HG03558 (cell line): ENCODE measurements at regions not wholly inside any gene's neighbourhood (a gene's known extent, or its start where the extent isn't known, plus 50 kb on each side); places are given as distances from the start of the nearest gene placed in this dataset.
"Not testable (repeated sequence)": the region's sequence is repeated elsewhere in the genome, so short reads cannot be mapped to it uniquely, and the experiment has no call there.

Experiments
- ATAC-seq: cut with Tn5 transposase; IDR thresholded peaks from one replicate; pipeline ENCODE4 v1.9.1; 2021; ENCODE audit warnings: moderate number of reproducible peaks; ENCODE audit not compliant: unreplicated experiment; ENCODE audit errors: extremely low read depth

DNA sequence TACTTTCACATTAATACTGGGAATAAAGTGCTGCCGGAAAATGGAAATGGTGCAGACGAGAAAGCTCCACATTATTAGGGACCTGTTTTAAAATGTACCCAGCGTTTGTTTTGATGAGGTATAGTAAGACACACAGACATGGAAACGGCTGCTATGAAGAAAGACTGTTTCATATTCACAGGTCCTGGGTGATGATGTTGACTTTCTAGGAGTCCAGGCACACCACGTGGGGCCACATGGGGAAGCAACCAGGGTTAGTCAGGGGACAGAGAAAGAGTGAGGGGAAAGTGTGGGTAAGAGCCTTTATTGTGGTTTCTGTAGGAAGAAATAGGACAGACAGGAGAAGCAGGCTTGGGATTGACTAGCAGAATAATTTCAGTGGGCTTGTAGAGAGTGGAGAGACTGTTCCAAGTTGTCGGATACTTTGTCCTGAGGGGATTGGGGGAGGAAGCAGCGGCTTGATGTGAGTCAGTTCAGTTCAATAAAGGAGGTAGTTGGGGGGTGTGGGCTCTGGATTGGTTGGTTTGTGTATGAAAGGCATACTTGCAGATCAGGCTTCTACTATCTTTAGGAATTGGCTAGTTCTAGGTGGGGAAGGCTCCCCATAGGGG is 112.0 kb upstream of the MCHR2 start:
- ATAC-seq, result no peak

GRCh38 chr6:100105138-100105537 is 111.1 kb upstream of the MCHR2 start:
- peak; percentile 48 for ATAC-seq

DNA sequence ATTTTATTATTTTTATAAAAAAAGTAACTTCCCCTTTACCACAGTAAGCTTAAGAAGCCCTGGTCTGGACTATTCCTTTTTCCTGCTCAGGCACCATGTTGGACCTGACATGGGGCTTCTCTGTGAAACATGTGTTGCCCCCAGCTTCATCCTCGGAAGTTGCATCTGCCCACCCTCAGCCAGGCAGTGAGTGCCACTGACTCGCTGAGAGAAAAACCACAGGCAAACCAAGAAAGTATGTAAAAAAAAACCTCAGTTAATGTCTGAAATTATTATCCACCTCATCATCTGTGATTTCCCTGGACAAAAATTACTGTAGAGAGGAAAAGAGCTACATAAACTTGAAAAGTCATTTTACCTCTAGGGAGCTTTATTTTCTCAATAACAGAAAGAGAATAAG is 109.9 kb upstream of the MCHR2 start:
- ATAC-seq, result no peak

DNA sequence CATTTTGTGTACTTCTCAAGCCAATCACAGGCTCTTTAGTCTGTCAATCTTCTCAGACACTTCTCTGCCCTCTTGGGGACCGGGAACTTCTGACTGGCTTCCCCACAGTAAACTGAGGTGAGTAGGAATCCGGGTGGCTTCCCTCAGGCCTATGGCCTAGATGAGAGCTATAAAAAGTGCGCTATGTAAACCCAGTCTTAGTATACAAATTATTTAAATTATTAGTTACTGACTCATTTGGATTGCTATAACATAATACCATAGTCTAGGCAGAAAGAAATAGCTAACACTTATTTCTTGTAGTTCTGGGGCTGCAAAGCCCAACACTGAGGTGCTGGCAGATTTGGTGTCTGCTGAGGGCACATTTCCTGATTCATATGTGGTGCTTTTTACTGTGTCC is 109.2 kb upstream of the MCHR2 start:
- ATAC-seq, result no peak

DNA sequence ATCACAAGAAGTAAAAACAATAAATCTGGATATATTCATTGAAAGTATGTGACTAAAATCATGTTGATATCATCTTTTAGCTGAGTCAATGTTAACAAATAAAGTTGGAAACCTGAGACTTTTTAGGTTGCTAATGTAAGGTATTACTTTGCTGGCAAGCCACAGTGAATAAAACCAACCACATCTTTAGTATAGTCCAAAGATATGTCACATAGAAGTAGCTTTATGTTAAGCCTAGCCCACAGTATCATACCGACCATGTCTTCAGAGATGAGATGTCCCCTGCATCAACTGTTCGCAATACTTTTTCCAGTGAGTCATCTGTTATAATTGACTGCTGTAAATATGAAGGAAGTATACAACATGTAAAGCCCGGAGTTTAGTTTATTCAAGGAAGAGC is 107.6 kb upstream of the MCHR2 start:
- no peak for ATAC-seq

GRCh38 chr6:100100776-100101175 is 106.8 kb upstream of the MCHR2 start:
- no peak for ATAC-seq

DNA sequence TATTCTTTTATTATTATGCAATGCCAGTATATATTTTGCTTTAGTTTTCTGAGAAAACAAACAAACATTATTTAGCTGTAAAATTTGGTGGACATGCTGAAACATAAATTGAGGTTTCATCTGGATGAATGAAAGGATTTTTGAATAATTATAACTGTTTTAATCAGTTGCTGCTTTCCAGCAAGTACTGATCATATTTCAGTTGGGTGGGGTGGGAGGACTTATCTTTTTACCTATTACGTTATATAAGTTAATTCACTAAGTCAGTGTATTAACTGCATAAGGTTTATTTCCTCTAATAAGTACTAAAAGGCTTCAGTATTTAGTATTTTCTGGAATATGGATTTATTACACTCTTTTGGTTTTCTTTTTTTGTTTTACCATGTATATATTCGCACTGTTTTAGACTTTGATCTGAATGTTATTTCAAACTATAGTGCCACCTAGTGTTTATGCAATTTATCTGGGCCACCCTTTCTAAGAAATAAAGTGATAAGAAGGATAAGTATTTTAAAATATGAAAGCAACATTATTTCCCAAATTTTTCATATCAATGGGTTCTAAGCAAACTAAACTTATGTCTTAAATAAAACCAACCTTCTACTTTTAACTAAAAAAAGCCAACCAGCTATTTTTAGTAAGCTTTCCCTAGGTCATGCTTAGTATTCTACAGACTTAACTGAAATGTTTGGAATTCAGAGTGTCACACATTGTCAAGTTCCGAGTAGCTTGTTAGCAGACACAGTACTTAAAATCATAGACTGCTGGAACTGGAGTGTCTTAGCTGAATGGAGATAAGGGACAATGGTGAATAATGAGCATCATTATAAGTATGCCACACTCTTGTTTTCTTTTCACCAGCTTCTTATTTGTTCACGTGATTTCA is 105.4 kb upstream of the MCHR2 start:
- no peak for ATAC-seq

GRCh38 chr6:100096936-100097335 is 102.9 kb upstream of the MCHR2 start:
- no peak for ATAC-seq

DNA sequence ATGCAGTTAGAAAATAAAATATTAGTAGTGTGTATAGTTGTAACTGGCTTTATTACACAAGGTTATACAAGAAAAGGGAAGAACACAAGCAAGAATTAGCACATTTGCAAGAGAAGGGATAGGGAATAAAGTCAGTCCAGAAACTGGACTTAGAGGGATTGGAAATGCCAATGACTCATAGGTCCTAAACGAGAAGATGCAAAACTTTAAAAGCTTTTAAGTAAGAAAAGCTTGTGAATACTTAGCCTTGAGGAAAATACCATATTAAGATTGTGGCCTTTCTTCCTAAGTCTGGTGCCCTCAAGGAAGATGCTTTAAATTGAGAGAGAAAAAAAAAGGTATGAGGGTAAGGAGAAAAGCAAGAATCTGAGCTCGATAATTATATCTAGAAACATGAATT is 102.3 kb upstream of the MCHR2 start:
- no peak for ATAC-seq

- ATAC-seq, result no peak
Observed at GRCh38 chr6:100093405-100093804, 99.4 kb upstream of the MCHR2 start.

DNA sequence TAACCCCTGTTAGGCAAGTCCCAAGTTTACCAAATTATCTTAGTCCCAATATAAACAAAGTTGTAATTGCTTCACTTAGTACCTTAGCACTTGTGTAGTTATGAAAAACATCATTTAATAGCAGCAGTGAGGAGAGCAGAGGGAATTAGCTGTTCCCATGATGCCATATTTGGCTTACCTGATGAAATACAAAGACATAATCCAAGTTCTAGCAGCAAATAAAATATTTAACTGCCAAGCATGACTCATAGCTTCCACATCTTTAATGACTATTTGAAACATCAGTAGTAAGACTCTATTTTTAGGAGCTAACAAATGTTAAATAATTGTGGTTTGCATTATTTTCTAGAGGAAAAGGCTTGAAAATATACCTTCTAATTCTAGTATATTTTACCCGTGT is 94.0 kb upstream of the MCHR2 start:
- no peak for ATAC-seq

DNA sequence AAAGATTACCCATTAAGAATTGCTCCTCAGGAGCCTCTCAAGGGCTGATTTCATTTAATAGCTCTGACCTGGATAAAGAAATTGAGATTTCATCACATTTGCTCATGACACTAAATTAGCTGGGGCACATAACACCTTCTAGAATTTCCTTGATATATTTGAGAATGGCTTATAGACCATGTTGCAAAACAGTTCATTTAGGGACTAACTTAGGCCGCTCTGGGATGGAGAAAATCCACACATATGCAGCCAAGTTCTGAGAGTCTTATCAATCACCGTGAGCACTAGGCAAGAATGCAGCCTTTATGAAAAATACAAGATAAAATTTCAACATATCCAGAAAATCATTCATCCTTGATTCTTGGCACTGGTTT is 91.0 kb upstream of the MCHR2 start:
- no peak for ATAC-seq

GRCh38 chr6:100084316-100084990 is 90.4 kb upstream of the MCHR2 start:
- ATAC-seq, result no peak

DNA sequence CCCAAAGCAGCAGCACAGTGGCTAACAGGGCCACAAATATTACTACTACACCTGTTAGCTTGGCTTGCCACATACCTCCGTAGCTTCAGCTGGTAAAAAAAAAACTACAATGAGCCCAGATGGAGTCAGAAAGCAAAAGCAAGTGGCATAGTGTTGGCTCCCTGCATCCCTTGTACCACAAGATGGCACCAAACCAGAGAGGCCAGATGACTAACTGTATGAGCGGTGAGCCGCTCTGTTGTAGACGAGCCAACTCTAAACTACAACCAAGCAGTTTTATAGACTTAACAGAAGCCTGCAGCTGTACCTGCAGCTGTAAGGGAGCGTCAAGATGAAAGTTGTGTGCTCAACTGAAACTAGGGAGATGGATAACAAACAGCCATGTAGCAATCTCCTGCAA is 84.5 kb upstream of the MCHR2 start:
- no peak for ATAC-seq

- ATAC-seq, result no peak
Observed at GRCh38 chr6:100065348-100065747, 71.3 kb upstream of the MCHR2 start.

GRCh38 chr6:100062621-100063020 is 68.6 kb upstream of the MCHR2 start:
- no peak for ATAC-seq

DNA sequence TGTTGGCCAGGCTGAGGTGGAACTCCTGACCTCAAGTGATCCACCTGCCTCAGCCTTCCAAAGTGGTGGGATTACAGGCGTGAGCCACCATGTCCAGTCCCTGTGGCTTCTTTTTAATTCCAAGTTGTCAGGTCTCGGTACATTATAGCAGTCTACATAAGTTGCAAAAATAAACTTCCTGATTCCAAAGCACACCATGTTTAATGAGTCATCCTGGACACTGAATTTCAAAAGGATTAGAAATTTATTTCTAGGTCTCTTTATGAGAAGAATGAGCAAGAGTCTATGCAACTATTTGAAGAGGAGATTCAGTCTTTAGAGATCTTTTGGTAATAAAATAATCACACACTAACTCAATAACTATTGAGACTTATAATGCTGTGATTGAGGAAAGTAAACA is 63.9 kb upstream of the MCHR2 start:
- ATAC-seq, result no peak

GRCh38 chr6:100050550-100050949 is 56.5 kb upstream of the MCHR2 start:
- no peak for ATAC-seq

DNA sequence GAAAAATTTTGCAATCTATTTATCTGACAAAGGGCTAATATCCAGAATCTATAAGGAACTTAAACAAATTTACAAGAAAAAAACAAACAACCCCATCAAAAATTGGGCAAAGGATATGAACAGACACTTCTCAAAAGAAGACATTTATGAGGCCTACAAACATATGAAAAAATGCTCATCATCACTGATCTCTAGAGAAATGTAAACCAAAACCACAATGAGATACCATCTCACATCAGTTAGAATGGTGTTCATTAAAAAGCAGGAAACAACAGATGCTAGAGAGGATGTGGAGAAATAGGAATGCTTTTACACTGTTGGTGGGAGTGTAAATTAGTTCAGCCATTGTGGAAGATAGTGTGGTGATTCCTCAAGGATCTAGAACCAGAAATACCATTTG is 49.9 kb upstream of the MCHR2 start:
- not testable (repeated sequence) for ATAC-seq
